ENCODE measurements at regions not wholly inside any gene's neighbourhood (a gene's known extent, or its start where the extent isn't known, plus 50 kb on each side); places are given as distances from the start of the nearest gene placed in this dataset.

DNA sequence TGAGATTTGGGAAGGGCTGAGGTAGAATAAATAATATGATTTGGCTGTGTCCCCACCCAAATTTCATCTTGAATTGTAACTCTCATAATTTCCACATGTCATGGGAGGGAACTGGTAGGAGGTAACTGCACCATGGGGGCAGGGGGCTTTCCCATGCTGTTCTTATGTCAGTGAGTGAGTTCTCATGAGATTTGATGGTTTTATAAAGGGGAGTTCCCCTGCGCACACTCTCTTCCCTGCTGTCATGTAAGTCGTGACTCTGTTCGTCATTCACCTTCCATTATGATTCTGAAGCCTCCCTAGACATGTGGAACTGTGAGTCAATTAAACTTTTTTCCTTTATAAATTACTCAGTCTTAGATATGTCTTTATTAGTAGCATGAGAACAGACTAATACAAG is 115.5 kb upstream of the STARD4 start:
- Mint-ChIP-seq H3K4me3 (no peak overlapping the region), H3K4me1 (peaks cover 3% of the 10 kb centered on the region), H3K27ac (no peak overlapping the region), H3K9me3 (peaks cover 25% of the 10 kb centered on the region), H3K36me3 (ENCODE audit: low read depth) (peaks cover 10% of the 10 kb centered on the region), H3K27me3 (ENCODE audit: insufficient read depth) (no peaks in the 10 kb centered on the region)
- Histone ChIP-seq H3K9ac (ENCODE audit: extremely low read depth, low read length, poor library complexity, severe bottlenecking) (no peak overlapping the region), H3K36me3 (ENCODE audit: control insufficient read depth, insufficient read depth, low read length) (no peaks in the 10 kb centered on the region), H3K9me3 (ENCODE audit: control insufficient read depth, low read length) (peaks cover 5% of the 10 kb centered on the region), H3K4me1 (ENCODE audit: control insufficient read depth, insufficient read depth, low read length) (no peaks in the 10 kb centered on the region), H3K27ac (ENCODE audit: low read depth, low read length) (no peak overlapping the region), H3K27me3 (ENCODE audit: control insufficient read depth, insufficient read depth, low read length, poor library complexity, severe bottlenecking) (no peaks in the 10 kb centered on the region), H3K4me3 (ENCODE audit: low read length) (no peak overlapping the region)
- no peak for DNase-seq
- TF ChIP-seq, protein P1, sequence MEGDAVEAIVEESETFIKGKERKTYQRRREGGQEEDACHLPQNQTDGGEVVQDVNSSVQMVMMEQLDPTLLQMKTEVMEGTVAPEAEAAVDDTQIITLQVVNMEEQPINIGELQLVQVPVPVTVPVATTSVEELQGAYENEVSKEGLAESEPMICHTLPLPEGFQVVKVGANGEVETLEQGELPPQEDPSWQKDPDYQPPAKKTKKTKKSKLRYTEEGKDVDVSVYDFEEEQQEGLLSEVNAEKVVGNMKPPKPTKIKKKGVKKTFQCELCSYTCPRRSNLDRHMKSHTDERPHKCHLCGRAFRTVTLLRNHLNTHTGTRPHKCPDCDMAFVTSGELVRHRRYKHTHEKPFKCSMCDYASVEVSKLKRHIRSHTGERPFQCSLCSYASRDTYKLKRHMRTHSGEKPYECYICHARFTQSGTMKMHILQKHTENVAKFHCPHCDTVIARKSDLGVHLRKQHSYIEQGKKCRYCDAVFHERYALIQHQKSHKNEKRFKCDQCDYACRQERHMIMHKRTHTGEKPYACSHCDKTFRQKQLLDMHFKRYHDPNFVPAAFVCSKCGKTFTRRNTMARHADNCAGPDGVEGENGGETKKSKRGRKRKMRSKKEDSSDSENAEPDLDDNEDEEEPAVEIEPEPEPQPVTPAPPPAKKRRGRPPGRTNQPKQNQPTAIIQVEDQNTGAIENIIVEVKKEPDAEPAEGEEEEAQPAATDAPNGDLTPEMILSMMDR (conservative IDR thresholded peaks at IDR 0.05): no peak
- 77 to 90% methylated on average over 3 of the region's 3 CpGs for WGBS, 2 experiments (ENCODE audit: insufficient coverage in 1 of 2, insufficient read length in 1 of 2)

DNA sequence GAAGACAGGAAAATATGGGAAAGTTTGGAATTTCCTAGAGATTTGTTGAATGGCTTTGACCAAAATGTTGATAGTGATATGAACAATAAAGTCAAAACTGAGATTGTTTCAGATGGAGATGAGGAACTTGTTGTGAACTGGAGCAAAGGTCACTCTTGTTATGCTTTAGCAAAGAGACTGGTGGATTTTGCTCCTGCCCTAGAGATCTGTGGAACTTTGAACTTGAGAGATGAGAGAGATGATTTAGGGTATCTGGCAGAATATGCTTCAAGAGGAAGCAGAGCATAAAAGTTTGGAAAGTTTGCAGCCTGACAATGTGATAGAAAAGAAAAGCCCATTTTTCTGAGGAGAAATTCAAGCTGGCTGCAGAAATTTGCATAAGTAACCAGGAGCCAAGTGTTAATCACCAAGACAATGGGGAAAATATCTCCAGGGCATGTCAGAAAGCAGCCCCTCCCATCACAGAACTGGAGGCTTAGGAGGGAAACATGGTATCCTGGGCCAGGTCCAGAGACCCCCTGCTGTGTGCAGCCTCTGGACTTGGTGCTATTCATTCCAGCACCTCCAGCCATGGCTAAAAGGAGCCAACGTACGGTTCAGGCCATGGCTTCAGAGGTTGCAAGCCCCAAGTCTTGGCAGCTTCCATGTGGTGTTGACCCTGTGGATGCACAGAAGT is 114.3 kb upstream of the STARD4 start:
- no peak overlapping the region for H3K27ac ChIP-seq (ENCODE audit: low read depth, low read length)
- Mint-ChIP-seq H3K9me3 (peaks cover 25% of the 10 kb centered on the region), H3K27ac (no peak overlapping the region), H3K36me3 (ENCODE audit: low read depth) (peaks cover 10% of the 10 kb centered on the region), H3K4me1 (peaks cover 3% of the 10 kb centered on the region), H3K4me3 (no peak overlapping the region), H3K27me3 (ENCODE audit: insufficient read depth) (no peaks in the 10 kb centered on the region)
- no peaks in the 10 kb centered on the region for H3K36me3 ChIP-seq (ENCODE audit: control insufficient read depth, insufficient read depth, low read length)
- H3K4me3 ChIP-seq (ENCODE audit: low read length): no peak overlapping the region
- TF ChIP-seq, protein P1 (conservative IDR thresholded peaks at IDR 0.05): no peak
- no peak overlapping the region for H3K9ac ChIP-seq (ENCODE audit: extremely low read depth, low read length, poor library complexity, severe bottlenecking)
- 91 to 100% methylated on average over 2 of the region's 2 CpGs for WGBS, 2 experiments (ENCODE audit: insufficient coverage in 1 of 2, insufficient read length in 1 of 2)
- H3K27me3 ChIP-seq (ENCODE audit: control insufficient read depth, insufficient read depth, low read length, poor library complexity, severe bottlenecking): no peaks in the 10 kb centered on the region
- H3K4me1 ChIP-seq (ENCODE audit: control insufficient read depth, insufficient read depth, low read length): no peaks in the 10 kb centered on the region
- peak; percentile 55 for DNase-seq
- peaks cover 5% of the 10 kb centered on the region for H3K9me3 ChIP-seq (ENCODE audit: control insufficient read depth, low read length)

DNA sequence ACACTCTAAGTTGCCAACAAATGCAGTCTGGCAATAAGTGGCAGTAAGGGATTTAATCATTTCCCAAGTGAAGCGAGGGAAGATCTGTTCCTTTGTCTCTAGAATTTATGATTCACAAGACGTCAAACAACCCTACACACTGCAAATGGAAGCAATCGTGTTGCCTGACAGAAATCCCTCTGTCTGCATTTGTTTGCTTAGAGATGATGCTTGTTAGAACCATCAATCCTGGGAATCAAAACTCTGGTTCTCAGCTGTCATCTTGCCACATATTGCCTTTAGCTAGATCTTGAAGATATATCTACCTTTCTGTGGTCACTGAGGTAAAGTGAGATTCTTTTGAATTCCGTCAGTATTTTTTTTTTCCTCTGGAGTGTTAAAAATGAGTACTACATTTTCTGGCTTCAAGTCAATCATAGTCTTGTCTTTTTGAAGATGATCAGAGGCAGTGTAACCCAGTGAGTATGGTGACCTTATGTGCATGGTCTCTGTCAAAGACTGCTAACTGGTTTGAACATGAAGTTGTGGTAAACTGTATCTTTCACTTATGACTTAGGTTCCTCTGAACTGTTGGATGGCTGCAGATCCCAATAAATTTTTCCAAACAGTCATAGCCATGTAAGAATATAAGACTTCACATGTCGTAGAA is 106.4 kb upstream of the STARD4 start:
- Histone ChIP-seq H3K4me1 (ENCODE audit: control insufficient read depth, insufficient read depth, low read length) (no peaks in the 10 kb centered on the region), H3K9me3 (ENCODE audit: control insufficient read depth, low read length) (no peaks in the 10 kb centered on the region), H3K9ac (ENCODE audit: extremely low read depth, low read length, poor library complexity, severe bottlenecking) (no peak overlapping the region), H3K4me3 (ENCODE audit: low read length) (no peak overlapping the region), H3K36me3 (ENCODE audit: control insufficient read depth, insufficient read depth, low read length) (no peaks in the 10 kb centered on the region), H3K27ac (ENCODE audit: low read depth, low read length) (no peak overlapping the region), H3K27me3 (ENCODE audit: control insufficient read depth, insufficient read depth, low read length, poor library complexity, severe bottlenecking) (no peaks in the 10 kb centered on the region)
- Mint-ChIP-seq H3K27me3 (ENCODE audit: insufficient read depth) (no peaks in the 10 kb centered on the region), H3K27ac (no peak overlapping the region), H3K36me3 (ENCODE audit: low read depth) (no peaks in the 10 kb centered on the region), H3K4me1 (no peaks in the 10 kb centered on the region), H3K4me3 (no peak overlapping the region), H3K9me3 (no peaks in the 10 kb centered on the region)
- no peak for DNase-seq
- 90 to 93% methylated on average over 4 to 5 of the region's 5 CpGs for WGBS, 2 experiments (ENCODE audit: insufficient coverage in 1 of 2, insufficient read length in 1 of 2)
- TF ChIP-seq, protein P1 (conservative IDR thresholded peaks at IDR 0.05): no peak
